SJCRH30 (cell line): ENCODE measurements at regions not wholly inside any gene's neighbourhood (a gene's known extent, or its start where the extent isn't known, plus 50 kb on each side); places are given as distances from the start of the nearest gene placed in this dataset.

Experiments used
- DNase-seq, 2 experiments: peaks; one replicate each; pipeline ENCODE4 v3.0.0-alpha.2; 2015 to 2020
- H3K27ac ChIP-seq: fragments of 250-450 bp; sonication (Bioruptor Pico); 2 replicates; pipeline ENCODE4 v1.5.1; 2020; ENCODE audit warnings: mild to moderate bottlenecking, moderate library complexity
- H3K27me3 ChIP-seq: fragments of 250-450 bp; sonication (Bioruptor Pico); 2 replicates; pipeline ENCODE4 v1.5.1; 2020; ENCODE audit warnings: mild to moderate bottlenecking, moderate library complexity
- H3K36me3 ChIP-seq: fragments of 250-450 bp; sonication (Bioruptor Pico); 2 replicates; pipeline ENCODE4 v1.5.1; 2020; ENCODE audit warnings: mild to moderate bottlenecking, moderate library complexity
- H3K4me1 ChIP-seq: fragments of 250-450 bp; sonication (Bioruptor Pico); 2 replicates; pipeline ENCODE4 v1.5.1; 2020; ENCODE audit warnings: mild to moderate bottlenecking, moderate library complexity
- H3K4me3 ChIP-seq: fragments of 250-450 bp; sonication (Bioruptor Pico); 2 replicates; pipeline ENCODE4 v1.5.1; 2020; ENCODE audit warnings: mild to moderate bottlenecking, moderate library complexity
- H3K9me3 ChIP-seq: fragments of 250-450 bp; sonication (Bioruptor Pico); replicated peaks from 2 replicates; pipeline ENCODE4 v1.5.1; 2020; ENCODE audit warnings: mild to moderate bottlenecking, moderate library complexity

- Histone ChIP-seq H3K9me3 (no peaks in the 10 kb centered on the region), H3K27ac (no peak overlapping the region), H3K4me1 (peaks cover 6% of the 10 kb centered on the region), H3K27me3 (no peaks in the 10 kb centered on the region), H3K36me3 (no peaks in the 10 kb centered on the region), H3K4me3 (no peak overlapping the region)
- DNase-seq, result no peak
Measured at GRCh38 chr12:89993632-89994031, 285.0 kb upstream of the ATP2B1 start.

- DNase-seq, result no peak
- H3K27ac ChIP-seq, result no peak overlapping the region
- H3K4me3 ChIP-seq, result no peak overlapping the region
- no peaks in the 10 kb centered on the region for H3K4me1 ChIP-seq
- H3K9me3 ChIP-seq, result no peaks in the 10 kb centered on the region
- no peaks in the 10 kb centered on the region for H3K27me3 ChIP-seq
- no peaks in the 10 kb centered on the region for H3K36me3 ChIP-seq
Measured at GRCh38 chr12:89992668-89993451, 284.2 kb upstream of the ATP2B1 start.

DNA sequence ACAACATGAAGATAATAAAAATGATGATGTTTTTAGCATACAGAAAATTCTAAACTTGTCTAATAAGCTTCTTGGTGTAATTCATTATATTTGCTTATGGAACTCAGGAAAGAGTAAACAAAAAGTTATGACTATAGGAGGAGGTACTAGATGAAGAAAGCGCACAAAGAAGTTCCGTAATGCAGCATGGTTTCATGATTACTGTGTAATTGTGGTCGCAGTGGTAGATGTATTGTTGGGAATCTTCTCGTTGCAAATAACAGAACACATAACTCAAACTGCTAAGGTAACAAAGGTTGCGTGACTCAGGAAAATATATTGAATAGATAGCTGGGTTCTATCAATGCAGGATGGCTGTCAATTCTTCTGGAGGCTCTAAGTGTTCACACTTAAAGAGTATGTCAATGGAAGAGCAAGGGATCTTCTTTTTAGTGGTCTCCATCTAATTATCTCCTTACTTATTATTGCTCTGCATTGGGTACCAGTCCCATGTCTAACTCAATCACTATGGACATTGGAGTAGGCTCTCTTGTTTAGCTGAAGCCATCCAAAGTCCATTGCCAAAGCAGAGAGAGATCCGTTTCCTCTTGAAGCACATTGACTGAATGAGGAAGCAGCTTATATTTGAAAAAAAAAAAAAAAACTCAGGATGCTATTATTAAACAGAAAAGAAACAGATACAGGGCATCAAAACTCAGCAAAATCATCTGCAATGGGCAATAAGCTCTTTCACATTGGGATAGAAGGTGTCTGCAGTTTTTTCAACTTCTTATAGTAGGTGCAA, 283.4 kb upstream of the ATP2B1 start:
- Histone ChIP-seq H3K36me3 (no peaks in the 10 kb centered on the region), H3K4me3 (no peak overlapping the region), H3K9me3 (no peaks in the 10 kb centered on the region), H3K27ac (no peak overlapping the region), H3K4me1 (no peaks in the 10 kb centered on the region; the same call in 1 of the 2 replicates), H3K27me3 (no peaks in the 10 kb centered on the region)
- DNase-seq, result no peak

- H3K9me3 ChIP-seq, result no peaks in the 10 kb centered on the region
- no peaks in the 10 kb centered on the region for H3K27me3 ChIP-seq
- no peak for DNase-seq
- no peaks in the 10 kb centered on the region for H3K36me3 ChIP-seq
- no peak overlapping the region for H3K4me3 ChIP-seq
- no peak overlapping the region for H3K27ac ChIP-seq
- no peaks in the 10 kb centered on the region; the same call in 1 of the 2 replicates for H3K4me1 ChIP-seq
Measured at GRCh38 chr12:89988188-89988915, 279.7 kb upstream of the ATP2B1 start.

DNA sequence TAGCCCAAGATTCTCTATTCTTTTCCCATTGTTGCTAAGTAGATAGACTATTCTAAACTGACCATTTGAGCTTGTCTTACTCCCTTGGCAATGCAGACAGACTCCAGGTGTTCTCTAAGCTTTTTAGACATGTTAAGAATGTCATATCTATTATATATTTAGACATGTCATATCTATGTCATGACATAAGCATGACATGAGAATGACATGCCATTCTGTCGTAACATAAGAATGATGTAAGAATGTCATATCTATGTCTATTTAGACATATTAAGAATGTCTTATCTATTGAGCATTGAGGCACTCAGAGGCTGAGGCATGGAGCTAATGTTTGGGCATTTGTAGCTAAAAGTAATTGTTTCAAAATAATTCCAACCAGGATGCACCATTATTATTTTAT, 277.3 kb upstream of the ATP2B1 start:
- Histone ChIP-seq H3K27ac (no peak overlapping the region), H3K4me1 (peaks cover 9% of the 10 kb centered on the region), H3K36me3 (no peaks in the 10 kb centered on the region), H3K27me3 (no peaks in the 10 kb centered on the region), H3K4me3 (no peak overlapping the region), H3K9me3 (no peaks in the 10 kb centered on the region)
- no peak for DNase-seq

DNA sequence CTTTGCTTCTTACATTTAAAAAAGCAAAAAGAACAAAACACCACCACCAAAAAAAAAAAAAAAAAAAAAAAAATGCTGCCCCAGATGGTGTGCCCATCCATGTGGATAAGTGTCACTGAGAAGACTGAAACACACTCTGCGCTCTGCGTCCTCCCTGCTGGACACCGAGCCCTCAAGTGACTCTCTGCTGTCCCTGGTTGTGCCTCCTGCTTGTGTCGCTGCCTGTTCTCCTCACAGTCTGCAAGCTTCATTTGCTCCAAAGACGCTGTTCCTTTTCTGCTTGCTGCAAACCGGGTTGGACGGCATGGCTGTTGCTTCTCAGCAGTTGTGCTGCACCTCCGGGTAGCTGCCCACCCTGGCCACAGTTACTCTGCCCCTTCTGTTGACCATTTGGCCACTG, 276.2 kb upstream of the ATP2B1 start:
- H3K4me1 ChIP-seq, result peaks cover 19% of the 10 kb centered on the region
- no peak overlapping the region for H3K27ac ChIP-seq
- DNase-seq, result no peak
- H3K9me3 ChIP-seq, result no peaks in the 10 kb centered on the region
- no peak overlapping the region for H3K4me3 ChIP-seq
- no peaks in the 10 kb centered on the region for H3K27me3 ChIP-seq
- H3K36me3 ChIP-seq, result no peaks in the 10 kb centered on the region

DNA sequence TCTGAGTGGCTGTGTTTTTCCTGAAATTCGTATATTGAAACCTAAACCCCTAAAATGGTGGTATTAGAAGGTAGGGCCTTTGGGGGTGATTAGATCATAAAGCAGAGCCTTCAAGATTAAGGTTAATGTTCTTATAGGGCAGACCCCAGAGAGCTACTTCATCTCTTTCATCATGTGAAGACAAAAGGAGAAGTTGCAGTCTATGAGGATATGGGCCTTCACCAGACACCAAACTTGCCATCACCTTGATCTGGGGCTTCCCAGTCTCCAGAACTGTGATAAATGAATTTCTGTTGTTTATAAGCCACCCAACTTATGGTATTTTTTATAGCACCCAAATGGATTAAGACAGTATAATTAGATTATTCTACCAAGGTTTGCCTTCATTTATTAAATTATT, 275.0 kb upstream of the ATP2B1 start:
- Histone ChIP-seq H3K27ac (no peak overlapping the region), H3K27me3 (no peaks in the 10 kb centered on the region), H3K9me3 (no peaks in the 10 kb centered on the region), H3K4me3 (no peak overlapping the region), H3K36me3 (no peaks in the 10 kb centered on the region), H3K4me1 (peaks cover 31% of the 10 kb centered on the region)
- DNase-seq, result no peak

GRCh38 chr12:89980236-89980635, 271.6 kb upstream of the ATP2B1 start:
- DNase-seq, result peak; percentile 93 to 97
- H3K4me3 ChIP-seq, result no peak overlapping the region
- H3K27ac ChIP-seq, result peak overlapping the region; percentile 53
- no peaks in the 10 kb centered on the region for H3K36me3 ChIP-seq
- peaks cover 51% of the 10 kb centered on the region for H3K4me1 ChIP-seq
- no peaks in the 10 kb centered on the region for H3K9me3 ChIP-seq
- no peaks in the 10 kb centered on the region for H3K27me3 ChIP-seq

DNA sequence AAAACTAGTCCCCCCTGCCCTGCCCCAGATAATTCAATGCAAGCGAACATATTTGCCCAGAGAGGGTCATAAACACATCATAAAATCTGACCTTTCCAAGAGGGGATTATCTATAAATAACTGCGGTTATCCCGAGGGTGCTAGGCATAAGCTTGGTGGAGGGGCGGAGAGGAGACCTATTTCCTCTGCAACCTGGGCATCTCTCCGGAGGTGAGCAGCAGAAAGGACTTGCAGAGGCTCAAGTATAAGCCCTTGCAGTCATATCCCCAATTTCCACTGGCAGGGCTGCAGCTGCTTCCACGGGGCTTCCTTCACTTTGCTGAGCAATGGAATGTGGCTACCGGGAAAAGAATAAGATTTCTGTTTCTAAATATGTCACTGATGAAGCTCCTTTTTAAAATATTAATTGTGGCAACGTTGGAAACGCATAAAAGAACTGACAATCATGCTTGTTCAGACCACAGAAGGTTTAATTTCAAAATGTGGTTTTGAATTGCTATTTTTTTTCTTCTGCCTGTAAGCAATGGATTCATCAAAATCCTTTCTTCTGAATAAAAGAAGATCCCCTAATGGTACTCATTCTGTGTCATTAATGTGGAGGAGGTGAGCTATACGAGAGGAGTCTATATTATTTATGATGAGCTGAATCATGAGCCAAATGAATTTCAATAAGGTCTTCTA, 268.9 kb upstream of the ATP2B1 start:
- Histone ChIP-seq H3K4me3 (no peak overlapping the region), H3K27ac (no peak overlapping the region; the same call in 1 of the 2 replicates)

DNA sequence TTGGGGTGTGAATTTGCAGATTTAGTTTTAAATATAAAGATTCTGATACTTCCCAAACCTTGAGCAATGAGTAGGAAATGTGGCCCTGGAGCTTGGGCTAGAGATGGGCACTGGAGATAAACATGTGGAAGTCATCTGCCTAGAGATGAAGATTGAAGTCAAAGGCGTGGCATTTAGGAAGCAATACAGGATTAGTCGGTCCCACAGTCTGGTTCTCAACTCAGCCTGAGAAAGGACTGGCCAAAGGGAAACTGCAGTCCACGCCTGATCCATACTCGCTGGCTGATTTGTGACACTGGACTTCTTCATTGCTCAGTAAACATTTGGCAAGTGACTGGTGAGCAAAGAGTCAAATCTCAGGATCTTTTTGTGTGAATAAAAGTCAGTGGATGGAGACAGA, 268.2 kb upstream of the ATP2B1 start:
- H3K27me3 ChIP-seq, result no peaks in the 10 kb centered on the region
- DNase-seq, result no peak
- H3K4me3 ChIP-seq, result no peak overlapping the region
- peaks cover 52% of the 10 kb centered on the region for H3K4me1 ChIP-seq
- H3K9me3 ChIP-seq, result no peaks in the 10 kb centered on the region
- no peak overlapping the region; the same call in 1 of the 2 replicates for H3K27ac ChIP-seq
- H3K36me3 ChIP-seq, result no peaks in the 10 kb centered on the region

More for the DNA sequence above, 268.9 kb upstream of the ATP2B1 start:
- H3K4me1 ChIP-seq, result peaks cover 51% of the 10 kb centered on the region
- H3K27me3 ChIP-seq, result no peaks in the 10 kb centered on the region
- no peaks in the 10 kb centered on the region for H3K9me3 ChIP-seq
- DNase-seq, result peak; percentile 84 to 90
- H3K36me3 ChIP-seq, result no peaks in the 10 kb centered on the region

GRCh38 chr12:89975574-89975973, 266.9 kb upstream of the ATP2B1 start:
- no peaks in the 10 kb centered on the region for H3K36me3 ChIP-seq
- no peaks in the 10 kb centered on the region for H3K9me3 ChIP-seq
- no peak for DNase-seq
- H3K27ac ChIP-seq, result no peak overlapping the region
- no peaks in the 10 kb centered on the region for H3K27me3 ChIP-seq
- peaks cover 55% of the 10 kb centered on the region for H3K4me1 ChIP-seq
- H3K4me3 ChIP-seq, result no peak overlapping the region

- no peak for DNase-seq
- no peaks in the 10 kb centered on the region for H3K9me3 ChIP-seq
Measured at GRCh38 chr12:89971880-89972279, 263.2 kb upstream of the ATP2B1 start.

DNA sequence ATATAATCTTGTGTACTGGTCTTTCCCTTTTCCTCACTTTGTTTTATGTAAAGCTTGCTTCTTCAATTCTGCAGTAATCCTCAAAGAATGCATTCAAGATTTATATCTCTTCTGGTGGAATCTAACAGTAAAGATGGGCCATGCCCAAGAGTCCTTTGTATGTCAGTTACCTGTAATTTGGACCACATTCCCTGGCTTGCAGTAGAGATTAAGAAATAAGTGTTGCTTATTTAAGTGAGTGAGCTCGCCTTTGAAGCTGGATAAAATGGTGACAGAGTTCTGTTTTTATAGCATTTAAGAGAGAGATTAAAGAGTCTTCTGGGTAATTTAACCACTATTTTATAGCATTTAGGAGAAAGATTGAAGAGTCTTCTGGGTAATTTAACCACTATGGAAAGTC, 262.1 kb upstream of the ATP2B1 start:
- H3K36me3 ChIP-seq, result no peaks in the 10 kb centered on the region
- H3K9me3 ChIP-seq, result no peaks in the 10 kb centered on the region
- no peak for DNase-seq
- H3K27me3 ChIP-seq, result no peaks in the 10 kb centered on the region
- peaks cover 18% of the 10 kb centered on the region; the same call in 1 of the 2 replicates for H3K4me1 ChIP-seq
- no peak overlapping the region for H3K27ac ChIP-seq
- no peak overlapping the region for H3K4me3 ChIP-seq

More at GRCh38 chr12:89971880-89972279, 263.2 kb upstream of the ATP2B1 start:
- peaks cover 24% of the 10 kb centered on the region for H3K4me1 ChIP-seq
- H3K36me3 ChIP-seq, result no peaks in the 10 kb centered on the region
- H3K27ac ChIP-seq, result no peak overlapping the region
- no peaks in the 10 kb centered on the region for H3K27me3 ChIP-seq
- no peak overlapping the region for H3K4me3 ChIP-seq

GRCh38 chr12:89969093-89969492, 260.5 kb upstream of the ATP2B1 start:
- peaks cover 18% of the 10 kb centered on the region; the same call in 1 of the 2 replicates for H3K4me1 ChIP-seq
- H3K27ac ChIP-seq, result no peak overlapping the region
- no peak overlapping the region for H3K4me3 ChIP-seq
- no peak for DNase-seq
- no peaks in the 10 kb centered on the region for H3K36me3 ChIP-seq
- H3K9me3 ChIP-seq, result no peaks in the 10 kb centered on the region
- no peaks in the 10 kb centered on the region for H3K27me3 ChIP-seq
